ENCODE measurements at regions not wholly inside any gene's neighbourhood (a gene's known extent, or its start where the extent isn't known, plus 50 kb on each side); places are given as distances from the start of the nearest gene placed in this dataset.

GRCh38 chr3:159196359-159196758, 394.5 kb downstream of the MFSD1 start:
- H3K4me1 Mint-ChIP-seq (ENCODE audit: low read depth) = no peaks in the 10 kb centered on the region
- no peak overlapping the region for H3K27ac Mint-ChIP-seq
- H3K36me3 Mint-ChIP-seq (ENCODE audit: low read depth) = no peaks in the 10 kb centered on the region
- H3K4me3 Mint-ChIP-seq = no peak overlapping the region
- H3K27me3 Mint-ChIP-seq (ENCODE audit: low read depth) = no peaks in the 10 kb centered on the region
- H3K9me3 Mint-ChIP-seq = peaks cover 12% of the 10 kb centered on the region

GRCh38 chr3:159200176-159200575, 398.3 kb downstream of the MFSD1 start:
- no peak overlapping the region for H3K27ac Mint-ChIP-seq
- no peak overlapping the region for H3K4me3 Mint-ChIP-seq
- no peaks in the 10 kb centered on the region for H3K36me3 Mint-ChIP-seq (ENCODE audit: low read depth)

GRCh38 chr3:159208050-159208449, 406.2 kb downstream of the MFSD1 start:
- no peaks in the 10 kb centered on the region for H3K4me1 Mint-ChIP-seq (ENCODE audit: low read depth)

More at GRCh38 chr3:159200176-159200575, 398.3 kb downstream of the MFSD1 start:
- Mint-ChIP-seq H3K27me3 (ENCODE audit: low read depth) (no peaks in the 10 kb centered on the region), H3K4me1 (ENCODE audit: low read depth) (no peaks in the 10 kb centered on the region), H3K9me3 (peaks cover 12% of the 10 kb centered on the region)

GRCh38 chr3:159209459-159209858, 407.6 kb downstream of the MFSD1 start:
- Mint-ChIP-seq H3K4me3 (no peak overlapping the region), H3K4me1 (ENCODE audit: low read depth) (no peaks in the 10 kb centered on the region), H3K27ac (no peak overlapping the region)

More at GRCh38 chr3:159208050-159208449, 406.2 kb downstream of the MFSD1 start:
- no peak overlapping the region for H3K4me3 Mint-ChIP-seq
- H3K36me3 Mint-ChIP-seq (ENCODE audit: low read depth) = no peaks in the 10 kb centered on the region
- H3K27ac Mint-ChIP-seq = no peak overlapping the region
- no peaks in the 10 kb centered on the region for H3K9me3 Mint-ChIP-seq
- H3K27me3 Mint-ChIP-seq (ENCODE audit: low read depth) = no peaks in the 10 kb centered on the region

GRCh38 chr3:159210336-159210735, 408.5 kb downstream of the MFSD1 start:
- H3K36me3 Mint-ChIP-seq (ENCODE audit: low read depth) = no peaks in the 10 kb centered on the region
- no peaks in the 10 kb centered on the region for H3K4me1 Mint-ChIP-seq (ENCODE audit: low read depth)
- no peaks in the 10 kb centered on the region for H3K9me3 Mint-ChIP-seq
- no peak overlapping the region for H3K27ac Mint-ChIP-seq
- H3K4me3 Mint-ChIP-seq = no peak overlapping the region
- no peaks in the 10 kb centered on the region for H3K27me3 Mint-ChIP-seq (ENCODE audit: low read depth)

More at GRCh38 chr3:159209459-159209858, 407.6 kb downstream of the MFSD1 start:
- no peaks in the 10 kb centered on the region for H3K9me3 Mint-ChIP-seq
- H3K27me3 Mint-ChIP-seq (ENCODE audit: low read depth) = no peaks in the 10 kb centered on the region
- no peaks in the 10 kb centered on the region for H3K36me3 Mint-ChIP-seq (ENCODE audit: low read depth)

GRCh38 chr3:159216311-159216710, 414.5 kb downstream of the MFSD1 start:
- Mint-ChIP-seq H3K36me3 (ENCODE audit: low read depth) (no peaks in the 10 kb centered on the region), H3K9me3 (no peaks in the 10 kb centered on the region), H3K27me3 (ENCODE audit: low read depth) (no peaks in the 10 kb centered on the region), H3K4me1 (ENCODE audit: low read depth) (no peaks in the 10 kb centered on the region), H3K4me3 (no peak overlapping the region), H3K27ac (no peak overlapping the region)

- no peak overlapping the region for H3K27ac Mint-ChIP-seq
- H3K4me1 Mint-ChIP-seq (ENCODE audit: low read depth) = no peaks in the 10 kb centered on the region
- no peaks in the 10 kb centered on the region for H3K36me3 Mint-ChIP-seq (ENCODE audit: low read depth)
- H3K27me3 Mint-ChIP-seq (ENCODE audit: low read depth) = no peaks in the 10 kb centered on the region
- H3K4me3 Mint-ChIP-seq = no peak overlapping the region
- H3K9me3 Mint-ChIP-seq = no peaks in the 10 kb centered on the region
These were observed 417.4 kb downstream of the MFSD1 start for GRCh38 chr3:159219231-159219630.

- no peaks in the 10 kb centered on the region for H3K4me1 Mint-ChIP-seq (ENCODE audit: low read depth)
- H3K27me3 Mint-ChIP-seq (ENCODE audit: low read depth) = no peaks in the 10 kb centered on the region
- H3K4me3 Mint-ChIP-seq = no peak overlapping the region
These were observed 419.5 kb downstream of the MFSD1 start for GRCh38 chr3:159221335-159221734.

GRCh38 chr3:159229116-159229680, 427.3 kb downstream of the MFSD1 start:
- Mint-ChIP-seq H3K4me3 (no peak overlapping the region), H3K4me1 (ENCODE audit: low read depth) (no peaks in the 10 kb centered on the region), H3K27ac (no peak overlapping the region), H3K36me3 (ENCODE audit: low read depth) (no peaks in the 10 kb centered on the region), H3K9me3 (peaks cover 6% of the 10 kb centered on the region), H3K27me3 (ENCODE audit: low read depth) (no peaks in the 10 kb centered on the region)

More at GRCh38 chr3:159221335-159221734, 419.5 kb downstream of the MFSD1 start:
- Mint-ChIP-seq H3K27ac (no peak overlapping the region), H3K36me3 (ENCODE audit: low read depth) (no peaks in the 10 kb centered on the region), H3K9me3 (no peaks in the 10 kb centered on the region)

GRCh38 chr3:159232966-159233365, 431.1 kb downstream of the MFSD1 start:
- Mint-ChIP-seq H3K27me3 (ENCODE audit: low read depth) (no peaks in the 10 kb centered on the region), H3K27ac (no peak overlapping the region), H3K36me3 (ENCODE audit: low read depth) (no peaks in the 10 kb centered on the region), H3K9me3 (peaks cover 6% of the 10 kb centered on the region), H3K4me3 (no peak overlapping the region), H3K4me1 (ENCODE audit: low read depth) (no peaks in the 10 kb centered on the region)

GRCh38 chr3:159233734-159234133, 431.9 kb downstream of the MFSD1 start:
- no peaks in the 10 kb centered on the region for H3K4me1 Mint-ChIP-seq (ENCODE audit: low read depth)
- H3K4me3 Mint-ChIP-seq = no peak overlapping the region
- H3K36me3 Mint-ChIP-seq (ENCODE audit: low read depth) = no peaks in the 10 kb centered on the region
- H3K27ac Mint-ChIP-seq = no peak overlapping the region
- H3K27me3 Mint-ChIP-seq (ENCODE audit: low read depth) = no peaks in the 10 kb centered on the region
- peaks cover 6% of the 10 kb centered on the region for H3K9me3 Mint-ChIP-seq

GRCh38 chr3:159234306-159234705, 432.5 kb downstream of the MFSD1 start:
- H3K9me3 Mint-ChIP-seq = peaks cover 6% of the 10 kb centered on the region
- no peaks in the 10 kb centered on the region for H3K4me1 Mint-ChIP-seq (ENCODE audit: low read depth)
- H3K4me3 Mint-ChIP-seq = no peak overlapping the region

GRCh38 chr3:159236321-159236720, 434.5 kb downstream of the MFSD1 start:
- H3K9me3 Mint-ChIP-seq = no peaks in the 10 kb centered on the region
- no peaks in the 10 kb centered on the region for H3K36me3 Mint-ChIP-seq (ENCODE audit: low read depth)
- H3K4me3 Mint-ChIP-seq = no peak overlapping the region
- no peaks in the 10 kb centered on the region for H3K4me1 Mint-ChIP-seq (ENCODE audit: low read depth)
- no peaks in the 10 kb centered on the region for H3K27me3 Mint-ChIP-seq (ENCODE audit: low read depth)
- no peak overlapping the region for H3K27ac Mint-ChIP-seq

More at GRCh38 chr3:159234306-159234705, 432.5 kb downstream of the MFSD1 start:
- H3K27me3 Mint-ChIP-seq (ENCODE audit: low read depth) = no peaks in the 10 kb centered on the region
- H3K36me3 Mint-ChIP-seq (ENCODE audit: low read depth) = no peaks in the 10 kb centered on the region
- no peak overlapping the region for H3K27ac Mint-ChIP-seq

- Mint-ChIP-seq H3K27ac (no peak overlapping the region), H3K4me1 (ENCODE audit: low read depth) (no peaks in the 10 kb centered on the region), H3K4me3 (no peak overlapping the region), H3K36me3 (ENCODE audit: low read depth) (no peaks in the 10 kb centered on the region), H3K9me3 (no peaks in the 10 kb centered on the region), H3K27me3 (ENCODE audit: low read depth) (no peaks in the 10 kb centered on the region)
These were observed 435.4 kb downstream of the MFSD1 start for GRCh38 chr3:159237226-159237625.

- no peak overlapping the region for H3K27ac Mint-ChIP-seq
- no peaks in the 10 kb centered on the region for H3K36me3 Mint-ChIP-seq (ENCODE audit: low read depth)
- H3K27me3 Mint-ChIP-seq (ENCODE audit: low read depth) = no peaks in the 10 kb centered on the region
- no peaks in the 10 kb centered on the region for H3K9me3 Mint-ChIP-seq
- H3K4me1 Mint-ChIP-seq (ENCODE audit: low read depth) = no peaks in the 10 kb centered on the region
- no peak overlapping the region for H3K4me3 Mint-ChIP-seq
These were observed 436.8 kb downstream of the MFSD1 start for GRCh38 chr3:159238646-159239045.

GRCh38 chr3:159239059-159239458, 437.2 kb downstream of the MFSD1 start:
- Mint-ChIP-seq H3K27ac (no peak overlapping the region), H3K4me3 (no peak overlapping the region), H3K9me3 (no peaks in the 10 kb centered on the region), H3K27me3 (ENCODE audit: low read depth) (no peaks in the 10 kb centered on the region), H3K36me3 (ENCODE audit: low read depth) (no peaks in the 10 kb centered on the region), H3K4me1 (ENCODE audit: low read depth) (no peaks in the 10 kb centered on the region)

Measured in T-helper 1 cell treated with Interleukin-12 subunit alpha and Interleukin-12 subunit beta and Interleukin-4 antibody, amounts not matched to agents 30 μg/mL and 1 μg/mL, for 36 hours (primary cell).